GM18520 (cell line): ENCODE measurements at regions not wholly inside any gene's neighbourhood (a gene's known extent, or its start where the extent isn't known, plus 50 kb on each side); places are given as distances from the start of the nearest gene placed in this dataset.
"Not testable (repeated sequence)": the region's sequence is repeated elsewhere in the genome, so short reads cannot be mapped to it uniquely, and the experiment has no call there.

Experiments used
- ATAC-seq: cut with Tn5 transposase; IDR thresholded peaks from one replicate; pipeline ENCODE4 v1.9.1; 2021; ENCODE audit not compliant: unreplicated experiment

GRCh38 chr14:99009871-99010270 is 262.1 kb downstream of the BCL11B start:
- no peak for ATAC-seq

GRCh38 chr14:99011385-99011784 is 260.6 kb downstream of the BCL11B start:
- no peak for ATAC-seq

- ATAC-seq: no peak
Observed at GRCh38 chr14:99012703-99013102, 259.3 kb downstream of the BCL11B start.

GRCh38 chr14:99015833-99016232 is 256.2 kb downstream of the BCL11B start:
- ATAC-seq: no peak

- ATAC-seq: no peak
Observed at GRCh38 chr14:99023371-99023770, 248.6 kb downstream of the BCL11B start.

GRCh38 chr14:99024926-99025325 is 247.1 kb downstream of the BCL11B start:
- no peak for ATAC-seq

- no peak for ATAC-seq
Observed at GRCh38 chr14:99025418-99025817, 246.6 kb downstream of the BCL11B start.

- no peak for ATAC-seq
Observed at GRCh38 chr14:99026471-99026870, 245.5 kb downstream of the BCL11B start.

GRCh38 chr14:99028041-99028440 is 244.0 kb downstream of the BCL11B start:
- ATAC-seq: no peak

- ATAC-seq: no peak
Observed at GRCh38 chr14:99028521-99028920, 243.5 kb downstream of the BCL11B start.

- ATAC-seq: no peak
Observed at GRCh38 chr14:99029145-99029915, 242.7 kb downstream of the BCL11B start.

GRCh38 chr14:99029916-99030305 is 242.1 kb downstream of the BCL11B start:
- ATAC-seq: no peak

GRCh38 chr14:99030454-99030853 is 241.5 kb downstream of the BCL11B start:
- no peak for ATAC-seq

GRCh38 chr14:99032759-99033158 is 239.2 kb downstream of the BCL11B start:
- ATAC-seq: no peak

GRCh38 chr14:99033951-99034350 is 238.0 kb downstream of the BCL11B start:
- ATAC-seq: no peak

GRCh38 chr14:99034711-99035171 is 237.3 kb downstream of the BCL11B start:
- no peak for ATAC-seq

- ATAC-seq: no peak
Observed at GRCh38 chr14:99035268-99035667, 236.7 kb downstream of the BCL11B start.

- ATAC-seq: no peak
Observed at GRCh38 chr14:99035712-99036610, 236.0 kb downstream of the BCL11B start.

GRCh38 chr14:99036611-99037293 is 235.2 kb downstream of the BCL11B start:
- no peak for ATAC-seq

- not testable (repeated sequence) for ATAC-seq
Observed at GRCh38 chr14:99037326-99037725, 234.7 kb downstream of the BCL11B start.

- ATAC-seq: no peak
Observed at GRCh38 chr14:99037777-99038430, 234.1 kb downstream of the BCL11B start.
